ENCODE measurements at regions not wholly inside any gene's neighbourhood (a gene's known extent, or its start where the extent isn't known, plus 50 kb on each side); places are given as distances from the start of the nearest gene placed in this dataset.

DNA sequence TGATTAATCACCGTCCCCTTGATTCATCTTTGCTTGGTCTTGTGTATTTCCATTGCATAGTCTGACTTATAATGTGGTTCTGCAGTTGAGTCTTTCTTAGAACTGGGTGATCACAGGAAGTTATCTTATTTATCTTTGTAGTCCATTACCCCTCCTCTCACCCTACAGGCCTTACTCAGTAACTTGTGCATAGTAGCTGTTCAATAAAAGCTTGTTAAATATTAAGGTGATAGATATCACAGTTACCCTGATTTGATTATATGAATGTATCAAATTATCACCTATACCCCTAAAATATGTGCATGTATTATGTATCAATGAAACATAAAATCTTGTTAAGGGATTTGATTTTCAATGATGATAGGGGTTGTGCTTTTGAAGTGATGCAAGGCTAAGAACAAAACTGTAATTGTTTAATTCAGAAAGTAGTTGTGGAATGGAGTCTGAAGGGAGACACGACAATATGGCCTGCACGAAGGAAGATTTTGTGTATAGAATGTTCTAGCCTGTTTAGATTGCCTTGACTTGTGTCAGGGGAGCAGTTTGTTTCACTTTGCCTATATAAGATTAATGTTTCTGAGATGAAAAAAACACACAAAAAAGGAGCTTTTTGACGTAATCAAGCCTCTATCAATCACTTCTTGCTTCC lies 132.4 kb upstream of the LIMCH1 start:
- no TSS peak for BruUV-seq (replicated peaks)
- no peak overlapping the region for H3K56ac ChIP-seq (ENCODE audit: extremely low read depth, insufficient read depth, low read length)
- no peak overlapping the region for H3K18ac ChIP-seq (ENCODE audit: low read depth, low read length)
- no peaks in the 10 kb centered on the region for H3K9me1 ChIP-seq (ENCODE audit: insufficient read depth, low read length)
- H3K4me1 ChIP-seq (ENCODE audit: control insufficient read depth, insufficient read depth, low read length), result peaks cover 2% of the 10 kb centered on the region; the same call in 1 of the 2 replicates
- H3K27me3 ChIP-seq (ENCODE audit: control insufficient read depth, insufficient read depth, low read length), result no peaks in the 10 kb centered on the region
- no peak overlapping the region for H3K4me3 ChIP-seq (ENCODE audit: insufficient read depth, low read depth, low read length)
- no peak overlapping the region for H2BK15ac ChIP-seq (ENCODE audit: low read depth, low read length)
- H3K9me3 ChIP-seq (ENCODE audit: control insufficient read depth, insufficient read depth, low read length), result no peaks in the 10 kb centered on the region
- in situ Hi-C loops (cut with MboI; ENCODE audit: low sequenced_read_pairs) (no loop called here), intact Hi-C loops (cut with micrococcal nuclease) (no loop called here), dilution Hi-C loops (cut with HindIII; ENCODE audit: low sequenced_read_pairs, unreplicated experiment) (no loop called here)
- ATAC-seq (ENCODE audit: low read depth), result no peak
- DNase-seq, result no peak
- no peak overlapping the region for H3K14ac ChIP-seq (replicated peaks; ENCODE audit: low read depth, low read length)
- no peak overlapping the region for H3K4ac ChIP-seq (ENCODE audit: low read depth, low read length)
- no peaks in the 10 kb centered on the region for H3K36me3 ChIP-seq (ENCODE audit: control insufficient read depth, insufficient read depth, low read length)
- TF ChIP-seq, protein P1, sequence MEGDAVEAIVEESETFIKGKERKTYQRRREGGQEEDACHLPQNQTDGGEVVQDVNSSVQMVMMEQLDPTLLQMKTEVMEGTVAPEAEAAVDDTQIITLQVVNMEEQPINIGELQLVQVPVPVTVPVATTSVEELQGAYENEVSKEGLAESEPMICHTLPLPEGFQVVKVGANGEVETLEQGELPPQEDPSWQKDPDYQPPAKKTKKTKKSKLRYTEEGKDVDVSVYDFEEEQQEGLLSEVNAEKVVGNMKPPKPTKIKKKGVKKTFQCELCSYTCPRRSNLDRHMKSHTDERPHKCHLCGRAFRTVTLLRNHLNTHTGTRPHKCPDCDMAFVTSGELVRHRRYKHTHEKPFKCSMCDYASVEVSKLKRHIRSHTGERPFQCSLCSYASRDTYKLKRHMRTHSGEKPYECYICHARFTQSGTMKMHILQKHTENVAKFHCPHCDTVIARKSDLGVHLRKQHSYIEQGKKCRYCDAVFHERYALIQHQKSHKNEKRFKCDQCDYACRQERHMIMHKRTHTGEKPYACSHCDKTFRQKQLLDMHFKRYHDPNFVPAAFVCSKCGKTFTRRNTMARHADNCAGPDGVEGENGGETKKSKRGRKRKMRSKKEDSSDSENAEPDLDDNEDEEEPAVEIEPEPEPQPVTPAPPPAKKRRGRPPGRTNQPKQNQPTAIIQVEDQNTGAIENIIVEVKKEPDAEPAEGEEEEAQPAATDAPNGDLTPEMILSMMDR (conservative IDR thresholded peaks at IDR 0.05; ENCODE audit: low read depth, low read length), result no peak
- TF ChIP-seq BHLHE40 (IDR thresholded peaks at IDR 0.05; ENCODE audit: low read depth, low read length) (no peak), CEBPB (IDR thresholded peaks at IDR 0.05; ENCODE audit: low read depth, low read length) (no peak), SMC3 (IDR thresholded peaks at IDR 0.05; ENCODE audit: low read depth, low read length) (no peak), RFX5 (IDR thresholded peaks at IDR 0.05; ENCODE audit: low read depth, low read length) (no peak), RCOR1 (IDR thresholded peaks at IDR 0.05; ENCODE audit: insufficient replicate concordance, low read length) (no peak), MAZ (IDR thresholded peaks at IDR 0.05; ENCODE audit: borderline replicate concordance, low read depth, low read length) (no peak), MXI1 (IDR thresholded peaks at IDR 0.05; ENCODE audit: borderline replicate concordance, low read depth, low read length) (no peak), CHD1 (IDR thresholded peaks at IDR 0.05; ENCODE audit: low read depth, low read length) (no peak), NFE2L2 (IDR thresholded peaks at IDR 0.05; ENCODE audit: low read depth, low read length) (no peak), RAD21 (IDR thresholded peaks at IDR 0.05; ENCODE audit: low read length) (no peak), FOS (IDR thresholded peaks at IDR 0.05; ENCODE audit: low read depth, low read length) (no peak), MAFK (IDR thresholded peaks at IDR 0.05; ENCODE audit: low read depth, low read length) (no peak), POLR2A (IDR thresholded peaks at IDR 0.05; ENCODE audit: low read depth, low read length) (no peak)
- TF ChIP-seq, protein P2, sequence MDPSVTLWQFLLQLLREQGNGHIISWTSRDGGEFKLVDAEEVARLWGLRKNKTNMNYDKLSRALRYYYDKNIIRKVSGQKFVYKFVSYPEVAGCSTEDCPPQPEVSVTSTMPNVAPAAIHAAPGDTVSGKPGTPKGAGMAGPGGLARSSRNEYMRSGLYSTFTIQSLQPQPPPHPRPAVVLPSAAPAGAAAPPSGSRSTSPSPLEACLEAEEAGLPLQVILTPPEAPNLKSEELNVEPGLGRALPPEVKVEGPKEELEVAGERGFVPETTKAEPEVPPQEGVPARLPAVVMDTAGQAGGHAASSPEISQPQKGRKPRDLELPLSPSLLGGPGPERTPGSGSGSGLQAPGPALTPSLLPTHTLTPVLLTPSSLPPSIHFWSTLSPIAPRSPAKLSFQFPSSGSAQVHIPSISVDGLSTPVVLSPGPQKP (IDR thresholded peaks at IDR 0.05; ENCODE audit: borderline replicate concordance, low read depth, low read length), result no peak
- TF ChIP-seq, protein P3, sequence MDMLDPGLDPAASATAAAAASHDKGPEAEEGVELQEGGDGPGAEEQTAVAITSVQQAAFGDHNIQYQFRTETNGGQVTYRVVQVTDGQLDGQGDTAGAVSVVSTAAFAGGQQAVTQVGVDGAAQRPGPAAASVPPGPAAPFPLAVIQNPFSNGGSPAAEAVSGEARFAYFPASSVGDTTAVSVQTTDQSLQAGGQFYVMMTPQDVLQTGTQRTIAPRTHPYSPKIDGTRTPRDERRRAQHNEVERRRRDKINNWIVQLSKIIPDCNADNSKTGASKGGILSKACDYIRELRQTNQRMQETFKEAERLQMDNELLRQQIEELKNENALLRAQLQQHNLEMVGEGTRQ (IDR thresholded peaks at IDR 0.05; ENCODE audit: low read depth, low read length), result no peak
- ChIA-PET POLR2A (ENCODE audit: unreplicated experiment) (no interaction called here), CTCF (no interaction called here)
- H2AK5ac ChIP-seq (ENCODE audit: low read depth, low read length), result no peak overlapping the region
- WGBS, 2 experiments (ENCODE audit: extremely low coverage in 2 of 2, insufficient read length in 1 of 2), result 20% methylated on average over 1 of the region's 4 CpGs; no CpG with 5 or more reads in 1 of the 2 experiments
- no peak overlapping the region for H2BK120ac ChIP-seq (ENCODE audit: low read depth, low read length)
- no peaks in the 10 kb centered on the region; the same call in 1 of the 2 replicates for H4K20me1 ChIP-seq (ENCODE audit: insufficient read depth, low read length)
- no peak overlapping the region for H4K8ac ChIP-seq (ENCODE audit: low read depth in 2 of 2, low read length in 2 of 2)
- H4K91ac ChIP-seq (ENCODE audit: insufficient read depth, low read depth, low read length), result no peak overlapping the region
- no peak overlapping the region for H2AFZ ChIP-seq (replicated peaks; ENCODE audit: low read length, poor library complexity)
- H2BK5ac ChIP-seq (ENCODE audit: low read depth, low read length, poor library complexity, severe bottlenecking), result no peak overlapping the region
- H3K4me2 ChIP-seq (ENCODE audit: low read depth, low read length), result no peak overlapping the region
- no peak overlapping the region for H3K23ac ChIP-seq (ENCODE audit: low read depth, low read length)
- H2BK20ac ChIP-seq (ENCODE audit: low read depth, low read length), result no peak overlapping the region
- no peaks in the 10 kb centered on the region for H3K79me1 ChIP-seq (ENCODE audit: low read depth in 1 of 2, low read length in 2 of 2)
- H4K5ac ChIP-seq (ENCODE audit: low read depth, low read length), result no peak overlapping the region
- H3K27ac ChIP-seq (ENCODE audit: insufficient read depth, low read length), result no peak overlapping the region
- H2AK9ac ChIP-seq (replicated peaks; ENCODE audit: low read depth, low read length, poor library complexity), result no peak overlapping the region
- H3K9ac ChIP-seq (ENCODE audit: low read depth, low read length), result no peak overlapping the region

Measured in IMR-90 (cell line).